ENCODE measurements at regions not wholly inside any gene's neighbourhood (a gene's known extent, or its start where the extent isn't known, plus 50 kb on each side); places are given as distances from the start of the nearest gene placed in this dataset.

- no peak for DNase-seq
These were observed 153.9 kb upstream of the BMPER start for GRCh38 chr7:33751443-33751842.

GRCh38 chr7:33753881-33754525 lies 151.3 kb upstream of the BMPER start:
- DNase-seq, result no peak

GRCh38 chr7:33754933-33755928 lies 150.1 kb upstream of the BMPER start:
- DNase-seq, result no peak

- DNase-seq, result no peak
These were observed 148.3 kb upstream of the BMPER start for GRCh38 chr7:33757050-33757449.

GRCh38 chr7:33757563-33758165 lies 147.7 kb upstream of the BMPER start:
- peak in 10 of 51 donors; percentile 3 to 50 (median 26) for DNase-seq

- no peak for DNase-seq
These were observed 145.2 kb upstream of the BMPER start for GRCh38 chr7:33760146-33760545.

GRCh38 chr7:33760834-33761233 lies 144.5 kb upstream of the BMPER start:
- DNase-seq, result no peak

- DNase-seq, result no peak
These were observed 143.8 kb upstream of the BMPER start for GRCh38 chr7:33761449-33762080.

GRCh38 chr7:33762151-33762910 lies 143.0 kb upstream of the BMPER start:
- DNase-seq, result no peak

GRCh38 chr7:33762911-33763306 lies 142.4 kb upstream of the BMPER start:
- DNase-seq, result no peak

GRCh38 chr7:33764752-33765451 lies 140.4 kb upstream of the BMPER start:
- no peak for DNase-seq

GRCh38 chr7:33766405-33766804 lies 138.9 kb upstream of the BMPER start:
- DNase-seq, result no peak

GRCh38 chr7:33769930-33770329 lies 135.4 kb upstream of the BMPER start:
- DNase-seq, result no peak

- no peak for DNase-seq
These were observed 134.8 kb upstream of the BMPER start for GRCh38 chr7:33770576-33770975.

GRCh38 chr7:33771422-33771821 lies 133.9 kb upstream of the BMPER start:
- DNase-seq, result no peak

GRCh38 chr7:33773053-33773452 lies 132.3 kb upstream of the BMPER start:
- no peak for DNase-seq

GRCh38 chr7:33774762-33775523 lies 130.4 kb upstream of the BMPER start:
- peak in 6 of 51 donors; percentile 1 to 32 (median 15) for DNase-seq

GRCh38 chr7:33775790-33776189 lies 129.5 kb upstream of the BMPER start:
- DNase-seq, result no peak

- no peak for DNase-seq
These were observed 128.6 kb upstream of the BMPER start for GRCh38 chr7:33776788-33777187.

- no peak for DNase-seq
These were observed 127.1 kb upstream of the BMPER start for GRCh38 chr7:33778195-33778594.
